Mammary epithelial cell (primary cell): ENCODE measurements at regions not wholly inside any gene's neighbourhood (a gene's known extent, or its start where the extent isn't known, plus 50 kb on each side); places are given as distances from the start of the nearest gene placed in this dataset.

Experiments
- EZH2 ChIP-seq: IDR thresholded peaks from 2 replicates; pipeline ENCODE4 v1.6.1; 2012; ENCODE audit warnings: low read length, inconsistent platforms, borderline replicate concordance
- TF ChIP-seq, protein P1 (sequence below), 2 donors: IDR thresholded peaks in 1 of 2; conservative IDR thresholded peaks in 1 of 2; 2 replicates each; pipeline ENCODE4 v1.5.1; 2011 to 2012; ENCODE audit warnings: inconsistent platforms in 2 of 2, low read length in 2 of 2, mild to moderate bottlenecking in 2 of 2, control low read depth in 1 of 2, low read depth in 1 of 2; ENCODE audit not compliant: insufficient read depth in 1 of 2; ENCODE audit errors: extremely low read depth in 1 of 2

GRCh38 chr7:115145512-115145911 is 223.6 kb downstream of the MDFIC start:
- TF ChIP-seq, protein P1, sequence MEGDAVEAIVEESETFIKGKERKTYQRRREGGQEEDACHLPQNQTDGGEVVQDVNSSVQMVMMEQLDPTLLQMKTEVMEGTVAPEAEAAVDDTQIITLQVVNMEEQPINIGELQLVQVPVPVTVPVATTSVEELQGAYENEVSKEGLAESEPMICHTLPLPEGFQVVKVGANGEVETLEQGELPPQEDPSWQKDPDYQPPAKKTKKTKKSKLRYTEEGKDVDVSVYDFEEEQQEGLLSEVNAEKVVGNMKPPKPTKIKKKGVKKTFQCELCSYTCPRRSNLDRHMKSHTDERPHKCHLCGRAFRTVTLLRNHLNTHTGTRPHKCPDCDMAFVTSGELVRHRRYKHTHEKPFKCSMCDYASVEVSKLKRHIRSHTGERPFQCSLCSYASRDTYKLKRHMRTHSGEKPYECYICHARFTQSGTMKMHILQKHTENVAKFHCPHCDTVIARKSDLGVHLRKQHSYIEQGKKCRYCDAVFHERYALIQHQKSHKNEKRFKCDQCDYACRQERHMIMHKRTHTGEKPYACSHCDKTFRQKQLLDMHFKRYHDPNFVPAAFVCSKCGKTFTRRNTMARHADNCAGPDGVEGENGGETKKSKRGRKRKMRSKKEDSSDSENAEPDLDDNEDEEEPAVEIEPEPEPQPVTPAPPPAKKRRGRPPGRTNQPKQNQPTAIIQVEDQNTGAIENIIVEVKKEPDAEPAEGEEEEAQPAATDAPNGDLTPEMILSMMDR (conservative IDR thresholded peaks at IDR 0.05 in 1 of 2, IDR thresholded peaks at IDR 0.05 in 1 of 2; ENCODE audit: extremely low read depth in 1 of 2, insufficient read depth in 1 of 2, low read depth in 1 of 2, low read length in 2 of 2) = no peak
- no peak for TF ChIP-seq EZH2
